ENCODE measurements at regions not wholly inside any gene's neighbourhood (a gene's known extent, or its start where the extent isn't known, plus 50 kb on each side); places are given as distances from the start of the nearest gene placed in this dataset.
"Not testable (repeated sequence)": the region's sequence is repeated elsewhere in the genome, so short reads cannot be mapped to it uniquely, and the experiment has no call there.

DNA sequence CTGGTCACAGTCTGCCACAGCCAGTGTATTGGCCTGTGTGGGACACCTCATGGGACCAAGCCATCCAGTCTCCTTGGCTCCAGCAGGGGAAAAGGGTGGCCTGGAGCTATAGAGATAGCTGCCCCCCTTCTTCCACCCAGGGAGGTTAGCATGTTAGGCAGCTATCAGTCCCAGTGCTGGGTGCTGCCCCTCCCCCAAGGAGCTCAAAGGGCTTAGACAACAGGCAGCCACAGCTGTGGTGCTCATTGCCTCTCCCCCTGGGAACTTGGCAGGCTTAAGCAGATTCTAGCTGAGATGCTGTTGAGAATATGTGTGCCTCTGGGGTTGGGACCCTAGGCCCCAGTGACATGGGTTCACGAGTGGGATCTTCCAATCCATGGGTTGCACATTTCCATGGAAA lies 226.0 kb upstream of the PTGER4 start:
- DNase-seq (ENCODE audit: low spot score), result no peak

DNA sequence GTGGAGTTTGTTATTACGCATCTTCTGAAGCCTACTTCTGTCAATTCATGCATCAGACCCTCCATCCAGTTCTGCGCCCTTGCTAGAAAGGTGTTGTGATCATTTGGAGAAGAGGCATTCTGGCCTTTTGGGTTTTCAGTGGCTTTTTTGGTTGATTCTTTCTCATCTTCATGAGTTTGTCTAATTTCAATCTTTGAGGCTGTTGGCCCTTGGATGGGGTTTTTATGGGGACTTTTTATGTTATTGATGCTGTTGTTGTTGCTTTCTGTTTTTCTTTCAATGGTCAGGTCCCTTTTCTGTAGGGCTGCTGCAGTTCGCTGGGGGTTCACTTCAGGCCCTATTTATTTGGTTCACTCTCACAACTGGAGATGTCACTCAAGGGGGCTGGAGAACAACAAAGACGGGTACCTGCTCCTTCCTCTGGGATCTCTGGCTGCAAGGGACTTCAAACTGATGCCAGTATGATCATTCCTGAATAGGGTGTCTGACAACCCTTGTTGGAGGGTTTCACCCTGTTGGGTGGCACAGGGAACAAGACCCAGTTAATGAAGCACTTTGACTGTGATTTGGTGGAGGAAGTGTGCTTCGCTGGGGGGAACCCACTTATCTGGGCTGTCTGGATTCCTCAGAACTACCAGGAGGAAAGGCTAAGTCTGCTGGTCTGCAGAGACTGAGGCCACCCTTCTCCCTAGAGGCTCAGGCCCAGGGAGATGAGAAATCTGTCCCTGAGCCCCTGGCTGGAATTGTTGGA lies 226.7 kb upstream of the PTGER4 start:
- DNase-seq (ENCODE audit: low spot score), result no peak

GRCh38 chr5:40447438-40447837 lies 232.3 kb upstream of the PTGER4 start:
- no peak for DNase-seq (ENCODE audit: low spot score)

GRCh38 chr5:40446910-40447309 lies 232.8 kb upstream of the PTGER4 start:
- DNase-seq (ENCODE audit: low spot score), result no peak

- DNase-seq (ENCODE audit: low spot score), result no peak
Observed at GRCh38 chr5:40442346-40442745, 237.4 kb upstream of the PTGER4 start.

- DNase-seq (ENCODE audit: low spot score), result no peak
Observed at GRCh38 chr5:40441733-40442132, 238.0 kb upstream of the PTGER4 start.

DNA sequence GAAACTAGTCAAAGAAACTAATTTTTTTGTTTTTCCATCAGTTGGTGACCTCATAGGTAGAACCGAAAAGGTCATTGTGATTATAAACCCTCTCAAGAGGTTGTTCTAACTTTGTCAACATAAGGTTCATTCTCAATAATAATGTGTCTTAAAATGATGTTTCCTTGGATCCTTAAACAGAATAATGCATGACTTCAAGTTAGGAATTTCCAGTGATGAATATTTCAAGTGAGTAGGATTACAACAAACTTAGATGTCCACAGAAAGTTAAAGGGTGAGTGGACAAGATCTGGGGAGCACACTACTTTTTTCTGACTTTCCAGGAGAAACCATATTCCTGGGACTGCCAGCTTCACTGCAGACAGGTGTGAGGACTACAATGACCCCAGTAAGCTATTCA lies 239.0 kb upstream of the PTGER4 start:
- DNase-seq (ENCODE audit: low spot score), result no peak

GRCh38 chr5:40439103-40439502 lies 240.6 kb upstream of the PTGER4 start:
- not testable (repeated sequence) for DNase-seq (ENCODE audit: low spot score)

DNA sequence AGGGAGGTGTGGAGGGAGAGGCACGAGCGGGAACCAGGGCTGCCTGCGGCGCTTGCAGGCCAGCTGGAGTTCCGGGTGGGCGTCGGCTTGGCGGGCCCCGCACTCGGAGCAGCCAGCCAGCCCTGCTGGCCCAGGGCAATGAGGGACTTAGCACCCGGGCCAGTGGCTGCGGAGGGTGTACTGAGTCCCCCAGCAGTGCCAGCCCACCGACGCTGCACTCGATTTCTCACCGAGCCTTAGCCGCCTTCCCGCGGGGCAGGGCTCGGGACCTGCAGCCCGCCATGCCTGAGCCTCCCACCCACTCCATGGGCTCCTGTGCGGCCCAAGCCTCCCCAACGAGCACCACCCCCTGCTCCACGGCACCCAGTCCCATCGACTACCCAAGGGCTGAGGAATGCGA lies 241.1 kb upstream of the PTGER4 start:
- DNase-seq (ENCODE audit: low spot score), result not testable (repeated sequence)

- no peak for DNase-seq (ENCODE audit: low spot score)
Observed at GRCh38 chr5:40437452-40437861, 242.3 kb upstream of the PTGER4 start.

GRCh38 chr5:40436535-40437237 lies 243.0 kb upstream of the PTGER4 start:
- DNase-seq (ENCODE audit: low spot score), result no peak

DNA sequence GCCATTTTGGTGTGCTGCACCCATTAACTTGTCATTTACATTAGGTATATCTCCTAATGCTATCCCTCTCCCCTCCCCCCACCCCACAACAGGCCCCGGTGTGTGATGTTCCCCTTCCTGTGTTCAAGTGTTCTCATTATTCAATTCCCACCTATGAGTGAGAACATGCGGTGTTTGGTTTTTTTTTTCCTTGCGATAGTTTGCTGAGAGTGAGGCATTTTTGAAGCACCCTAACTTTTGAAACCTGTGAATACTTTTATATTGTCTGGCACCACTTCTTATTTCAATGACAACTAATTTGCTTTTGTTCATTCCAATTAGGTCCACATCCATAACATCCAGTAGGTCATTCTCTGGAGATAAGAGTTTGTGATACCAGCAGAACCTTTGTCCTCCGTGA lies 244.0 kb upstream of the PTGER4 start:
- not testable (repeated sequence) for DNase-seq (ENCODE audit: low spot score)

GRCh38 chr5:40432836-40433235 lies 246.9 kb upstream of the PTGER4 start:
- no peak for DNase-seq (ENCODE audit: low spot score)

DNA sequence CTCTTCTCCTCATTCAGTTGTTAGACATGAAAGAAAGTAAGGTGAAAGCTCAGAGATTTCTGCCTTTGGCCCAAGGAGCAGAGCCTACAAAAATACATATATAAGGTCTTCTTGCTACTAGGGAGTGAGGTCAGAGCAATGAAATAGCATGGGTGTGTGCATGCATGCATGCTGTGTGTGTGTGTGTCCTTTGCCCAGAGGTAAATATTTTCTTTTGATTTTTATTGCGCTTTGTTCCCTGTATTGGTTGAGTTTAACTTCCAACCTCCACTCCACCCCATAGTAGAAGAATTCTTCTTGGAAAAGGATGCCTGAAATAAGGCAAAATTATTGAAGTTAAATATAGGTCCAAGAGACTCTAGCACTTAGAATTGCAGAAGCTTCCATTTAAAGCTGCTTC lies 248.0 kb upstream of the PTGER4 start:
- no peak for DNase-seq (ENCODE audit: low spot score)

DNA sequence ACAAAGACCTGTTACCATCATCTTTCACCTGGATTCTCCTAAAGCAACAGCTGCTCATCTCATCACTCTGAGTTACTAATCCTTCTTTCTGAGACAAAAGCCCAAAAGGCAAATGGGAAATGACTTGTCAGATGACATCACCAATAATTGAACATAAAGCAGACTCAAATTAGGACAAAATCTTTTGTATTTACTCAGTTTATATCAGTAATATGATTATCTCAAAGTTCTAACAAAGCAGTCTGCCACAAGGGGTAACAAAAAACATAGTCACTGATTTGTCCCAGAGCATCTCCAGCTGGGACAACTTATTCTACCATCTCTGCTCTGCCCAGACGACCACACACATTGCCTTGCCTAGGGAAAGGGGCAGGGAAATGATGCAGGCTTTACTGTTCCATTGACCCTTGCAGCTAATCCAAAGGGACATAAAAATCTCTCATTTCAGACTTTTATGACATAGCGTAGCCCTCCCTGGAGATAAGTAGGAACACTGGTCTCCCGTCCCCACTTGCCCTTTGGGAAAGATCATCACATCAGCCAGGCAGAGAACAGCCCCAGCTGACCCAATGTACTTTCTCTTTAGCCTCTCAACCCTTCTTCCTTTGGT lies 249.5 kb upstream of the PTGER4 start:
- no peak for DNase-seq (ENCODE audit: low spot score)

- DNase-seq (ENCODE audit: low spot score), result no peak
Observed at GRCh38 chr5:40429258-40430100, 250.2 kb upstream of the PTGER4 start.

DNA sequence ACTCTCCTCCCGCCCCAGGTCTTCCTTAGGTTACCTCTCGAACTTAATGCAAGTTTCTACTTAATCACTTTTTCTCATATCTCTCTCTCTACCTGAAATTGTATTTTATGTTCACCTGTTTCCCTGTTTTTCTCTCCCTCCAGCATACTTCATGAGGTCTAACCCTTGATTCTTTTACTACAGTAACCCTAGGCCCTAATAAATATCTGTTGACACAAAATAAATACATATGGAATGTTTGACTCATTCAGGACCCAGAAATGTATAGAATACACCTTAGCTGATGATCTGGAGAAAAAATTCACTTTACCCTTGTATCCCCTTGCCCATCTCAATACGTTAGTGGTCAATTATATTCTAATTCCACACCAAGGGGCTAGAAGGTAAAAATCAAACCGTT lies 250.9 kb upstream of the PTGER4 start:
- no peak for DNase-seq (ENCODE audit: low spot score)

GRCh38 chr5:40428126-40428525 lies 251.6 kb upstream of the PTGER4 start:
- no peak for DNase-seq (ENCODE audit: low spot score)

DNA sequence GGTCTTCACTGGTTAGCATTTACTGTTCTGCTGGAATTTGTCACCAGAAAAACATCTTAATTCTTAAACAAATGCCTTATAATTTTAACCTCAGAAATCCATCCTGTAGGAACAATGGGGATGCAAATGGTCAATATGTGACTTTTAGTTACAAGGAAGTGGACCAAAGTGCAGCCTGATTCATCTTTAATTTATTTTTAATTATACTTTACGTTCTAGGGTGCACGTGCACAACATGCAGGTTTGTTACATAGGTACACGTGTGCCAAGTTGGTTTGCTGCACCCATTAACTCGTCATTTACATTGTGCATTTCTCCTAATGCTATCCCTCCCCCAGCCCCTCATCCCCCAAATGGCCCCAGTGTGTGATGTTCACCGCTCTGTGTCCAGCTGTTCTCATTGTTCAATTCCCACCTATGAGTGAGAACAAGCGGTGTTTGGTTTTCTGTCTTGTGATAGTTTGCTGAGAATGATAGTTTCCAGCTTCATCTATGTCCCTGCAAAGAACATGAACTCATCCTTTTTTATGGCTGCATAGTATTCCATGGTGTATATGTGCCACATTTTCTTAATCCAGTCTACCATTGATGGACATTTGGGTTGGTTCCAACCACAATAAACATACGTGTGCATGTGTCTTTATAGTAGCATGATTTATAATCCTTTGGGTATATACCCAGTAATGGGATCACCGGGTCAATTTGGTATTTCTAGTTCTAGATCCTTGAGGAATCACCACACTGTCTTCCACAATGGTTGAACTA lies 262.5 kb upstream of the PTGER4 start:
- DNase-seq (ENCODE audit: low spot score), result not testable (repeated sequence)

DNA sequence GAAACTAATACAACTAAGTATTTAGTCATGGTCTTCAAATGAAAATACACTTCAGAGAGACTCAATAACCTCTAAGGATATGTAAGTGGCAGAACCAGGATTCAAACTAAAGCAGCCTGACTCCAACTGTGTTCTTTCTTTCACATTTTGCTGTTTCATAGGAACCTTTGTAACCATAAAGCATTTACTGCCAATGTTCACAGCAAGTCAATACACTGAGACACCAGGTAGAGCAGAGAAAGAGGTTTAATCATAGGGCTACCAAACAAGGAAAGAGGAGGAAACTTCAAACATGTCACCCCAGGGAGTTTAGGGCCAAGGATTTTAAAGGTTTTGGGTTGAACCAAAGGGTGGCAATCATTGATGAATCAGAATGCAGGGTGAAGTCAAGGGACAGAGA lies 263.1 kb upstream of the PTGER4 start:
- DNase-seq (ENCODE audit: low spot score), result no peak

GRCh38 chr5:40416098-40416497 lies 263.6 kb upstream of the PTGER4 start:
- no peak for DNase-seq (ENCODE audit: low spot score)

- no peak for DNase-seq (ENCODE audit: low spot score)
Observed at GRCh38 chr5:40414922-40415321, 264.8 kb upstream of the PTGER4 start.
